Suprapubic skin (tissue), 4 donors: ENCODE measurements at regions not wholly inside any gene's neighbourhood (a gene's known extent, or its start where the extent isn't known, plus 50 kb on each side); places are given as distances from the start of the nearest gene placed in this dataset.

Source experiments
- DNase-seq, 2 donors: peaks; one replicate each; pipeline ENCODE4 v3.0.0-alpha.2; 2019; ENCODE audit warnings: low spot score in 2 of 2
- H3K27ac ChIP-seq: fragments of 200-600 bp; sonication (generic); one replicate; pipeline ENCODE4 v1.5.1; 2019
- H3K27me3 ChIP-seq: fragments of 200-600 bp; sonication (generic); one replicate; pipeline ENCODE4 v1.5.1; 2019
- H3K36me3 ChIP-seq: fragments of 200-600 bp; sonication (generic); one replicate; pipeline ENCODE4 v1.5.1; 2019
- H3K4me1 ChIP-seq: fragments of 200-600 bp; sonication (generic); one replicate; pipeline ENCODE4 v1.5.1; 2019
- H3K4me3 ChIP-seq: fragments of 200-600 bp; sonication (generic); one replicate; pipeline ENCODE4 v1.5.1; 2019; ENCODE audit warnings: mild to moderate bottlenecking
- H3K9me3 ChIP-seq: fragments of 200-600 bp; sonication (generic); one replicate; pipeline ENCODE4 v1.5.1; 2019
- EP300 ChIP-seq: sonication (generic); formaldehyde crosslinking; IDR thresholded peaks from one replicate; pipeline ENCODE4 v1.6.1; 2017; ENCODE audit warnings: antibody characterized with exemption
- POLR2A ChIP-seq, 2 donors: fragments of 450-650 bp; IDR thresholded peaks; one replicate each; pipeline ENCODE4 v1.6.1; 2017; ENCODE audit warnings: antibody characterized with exemption in 2 of 2, mild to moderate bottlenecking in 2 of 2, moderate library complexity in 2 of 2
- POLR2AphosphoS5 ChIP-seq, 3 donors: sonication (generic); formaldehyde crosslinking; IDR thresholded peaks; one replicate each; pipeline ENCODE4 v1.6.1; 2017; ENCODE audit warnings: antibody characterized with exemption in 3 of 3
- WGBS: methylation state at CpG from one replicate; pipeline ENCODE4 v1.1.5; 2018; 5-methylcytosine and 5-hydroxymethylcytosine counted together
- TF ChIP-seq, protein P1 (sequence below), 2 donors: fragments of 200-600 bp in 1 of 2; fragments of 450-650 bp in 1 of 2; sonication (generic) in 1 of 2; IDR thresholded peaks; one replicate each; pipeline ENCODE4 v1.5.1; 2016 to 2019; ENCODE audit warnings: antibody characterized with exemption in 2 of 2, mild to moderate bottlenecking in 1 of 2, moderate library complexity in 1 of 2

DNA sequence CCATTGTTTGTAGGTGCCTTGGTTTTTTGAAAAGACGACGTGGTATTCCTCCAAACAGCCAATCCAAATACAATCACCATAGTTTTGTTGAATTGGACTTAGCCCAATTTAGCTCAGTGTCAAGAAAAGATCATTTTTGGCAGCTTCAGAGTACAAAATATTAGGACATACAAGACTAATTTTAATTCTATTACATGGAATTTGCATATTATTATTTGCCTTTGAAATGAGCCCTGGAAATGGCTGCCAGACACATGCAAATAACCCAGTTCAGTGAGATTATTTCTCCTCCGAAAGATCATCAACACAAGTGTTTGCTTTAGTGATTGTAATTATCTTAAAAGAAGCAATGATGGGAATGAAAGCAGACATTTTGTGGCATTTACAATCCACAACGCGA is 89.3 kb downstream of the PLK2 start:
- Histone ChIP-seq H3K4me3 (no peak overlapping the region), H3K4me1 (no peaks in the 10 kb centered on the region), H3K36me3 (no peaks in the 10 kb centered on the region), H3K27me3 (no peaks in the 10 kb centered on the region), H3K27ac (no peak overlapping the region), H3K9me3 (no peaks in the 10 kb centered on the region)
- TF ChIP-seq EP300, result no peak
- TF ChIP-seq POLR2AphosphoS5 (IDR thresholded peaks at IDR 0.05), result no peak
- no peak for TF ChIP-seq POLR2A (IDR thresholded peaks at IDR 0.05)
- TF ChIP-seq, protein P1, sequence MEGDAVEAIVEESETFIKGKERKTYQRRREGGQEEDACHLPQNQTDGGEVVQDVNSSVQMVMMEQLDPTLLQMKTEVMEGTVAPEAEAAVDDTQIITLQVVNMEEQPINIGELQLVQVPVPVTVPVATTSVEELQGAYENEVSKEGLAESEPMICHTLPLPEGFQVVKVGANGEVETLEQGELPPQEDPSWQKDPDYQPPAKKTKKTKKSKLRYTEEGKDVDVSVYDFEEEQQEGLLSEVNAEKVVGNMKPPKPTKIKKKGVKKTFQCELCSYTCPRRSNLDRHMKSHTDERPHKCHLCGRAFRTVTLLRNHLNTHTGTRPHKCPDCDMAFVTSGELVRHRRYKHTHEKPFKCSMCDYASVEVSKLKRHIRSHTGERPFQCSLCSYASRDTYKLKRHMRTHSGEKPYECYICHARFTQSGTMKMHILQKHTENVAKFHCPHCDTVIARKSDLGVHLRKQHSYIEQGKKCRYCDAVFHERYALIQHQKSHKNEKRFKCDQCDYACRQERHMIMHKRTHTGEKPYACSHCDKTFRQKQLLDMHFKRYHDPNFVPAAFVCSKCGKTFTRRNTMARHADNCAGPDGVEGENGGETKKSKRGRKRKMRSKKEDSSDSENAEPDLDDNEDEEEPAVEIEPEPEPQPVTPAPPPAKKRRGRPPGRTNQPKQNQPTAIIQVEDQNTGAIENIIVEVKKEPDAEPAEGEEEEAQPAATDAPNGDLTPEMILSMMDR (IDR thresholded peaks at IDR 0.05), result no peak
- no peak for DNase-seq
- WGBS, result 71% methylated on average over 5 of the region's 5 CpGs

DNA sequence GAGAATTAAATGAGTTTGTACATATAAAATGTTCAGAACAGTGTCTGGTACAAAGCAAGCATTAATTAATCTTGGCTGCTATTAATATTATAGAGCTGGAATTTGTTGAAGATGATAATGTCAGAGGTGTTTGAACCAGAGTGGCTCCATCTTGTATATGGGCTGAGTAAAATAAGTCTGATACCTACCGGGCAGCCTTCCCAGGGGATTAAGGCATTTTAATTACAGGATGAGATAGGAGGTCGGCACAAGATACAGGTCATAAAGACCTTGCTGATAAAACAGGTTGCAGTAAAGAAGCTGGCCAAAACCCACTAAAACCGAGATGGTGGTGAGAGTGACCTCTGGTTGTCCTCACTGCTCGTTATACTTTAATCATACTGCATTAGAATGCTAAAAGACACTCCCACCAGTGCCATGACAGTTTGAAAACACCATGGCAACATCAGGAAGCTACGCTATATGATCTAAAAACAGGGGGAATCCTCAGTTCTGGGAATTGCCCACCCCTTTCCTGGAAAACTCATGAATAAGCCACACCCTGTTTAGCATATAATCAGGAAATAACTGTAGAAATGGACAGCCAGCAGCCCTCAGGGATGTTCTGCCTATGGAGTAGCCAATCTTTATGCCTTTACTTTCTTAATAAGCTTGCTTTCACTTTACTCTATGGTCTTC is 90.2 kb downstream of the PLK2 start:
- no peaks in the 10 kb centered on the region for H3K36me3 ChIP-seq
- H3K27me3 ChIP-seq, result no peaks in the 10 kb centered on the region
- TF ChIP-seq, protein P1 (IDR thresholded peaks at IDR 0.05), result no peak
- TF ChIP-seq EP300 (no peak), POLR2AphosphoS5 (IDR thresholded peaks at IDR 0.05) (no peak), POLR2A (IDR thresholded peaks at IDR 0.05) (no peak)
- no peak overlapping the region for H3K27ac ChIP-seq
- no peaks in the 10 kb centered on the region for H3K9me3 ChIP-seq
- no peaks in the 10 kb centered on the region for H3K4me1 ChIP-seq
- WGBS, result 74% methylated on average over 5 of the region's 5 CpGs
- no peak for DNase-seq
- H3K4me3 ChIP-seq, result no peak overlapping the region

DNA sequence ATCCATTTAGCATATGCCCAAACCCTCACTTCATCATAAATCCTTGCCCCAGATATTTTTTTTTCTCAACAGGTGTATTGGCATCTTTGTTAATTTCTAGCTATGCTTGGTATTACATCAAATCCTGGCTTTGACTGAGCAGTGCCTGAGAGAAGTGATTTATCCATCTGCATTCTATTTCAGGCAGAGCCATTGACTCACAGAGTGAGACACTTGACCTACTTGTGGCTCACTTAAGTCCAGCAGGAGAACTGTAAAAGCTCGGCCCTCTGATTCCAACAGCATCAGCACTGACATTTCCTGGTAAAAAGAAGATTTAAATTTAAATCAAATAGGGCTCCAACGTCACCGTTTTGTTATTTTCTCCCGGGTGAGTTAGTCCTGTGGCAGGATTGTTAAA is 93.4 kb downstream of the PLK2 start:
- Histone ChIP-seq H3K27ac (no peak overlapping the region), H3K4me3 (no peak overlapping the region), H3K9me3 (no peaks in the 10 kb centered on the region), H3K4me1 (no peaks in the 10 kb centered on the region), H3K36me3 (no peaks in the 10 kb centered on the region), H3K27me3 (no peaks in the 10 kb centered on the region)
- 53% methylated on average over 4 of the region's 4 CpGs for WGBS
- no peak for TF ChIP-seq POLR2A (IDR thresholded peaks at IDR 0.05)
- no peak for TF ChIP-seq POLR2AphosphoS5 (IDR thresholded peaks at IDR 0.05)
- no peak for TF ChIP-seq EP300
- TF ChIP-seq, protein P1 (IDR thresholded peaks at IDR 0.05), result no peak
- no peak for DNase-seq

DNA sequence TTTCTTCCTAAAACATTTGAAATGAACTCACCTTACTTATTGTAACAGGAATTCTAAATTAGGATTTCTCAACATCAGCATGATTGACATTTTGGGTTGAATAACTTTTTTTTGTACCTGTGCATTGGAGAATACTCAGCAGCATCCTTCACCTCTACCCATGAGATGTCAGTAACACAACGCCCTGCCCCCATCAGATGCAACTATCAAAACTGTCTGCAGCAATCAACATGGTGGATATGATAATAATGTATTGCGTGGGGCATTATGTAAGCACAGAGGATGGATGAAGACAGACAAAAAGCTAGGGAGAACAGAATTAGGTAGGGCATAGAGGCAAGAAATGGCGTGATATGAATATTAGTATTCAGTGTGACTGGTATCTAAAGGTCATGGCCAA is 94.1 kb downstream of the PLK2 start:
- DNase-seq, result no peak
- Histone ChIP-seq H3K4me1 (no peaks in the 10 kb centered on the region), H3K9me3 (no peaks in the 10 kb centered on the region), H3K4me3 (no peak overlapping the region), H3K27me3 (no peaks in the 10 kb centered on the region), H3K36me3 (no peaks in the 10 kb centered on the region), H3K27ac (no peak overlapping the region)
- TF ChIP-seq EP300 (no peak), POLR2AphosphoS5 (IDR thresholded peaks at IDR 0.05) (no peak), POLR2A (IDR thresholded peaks at IDR 0.05) (no peak)
- TF ChIP-seq, protein P1 (IDR thresholded peaks at IDR 0.05), result no peak
- WGBS, result 85% methylated on average over 3 of the region's 3 CpGs

DNA sequence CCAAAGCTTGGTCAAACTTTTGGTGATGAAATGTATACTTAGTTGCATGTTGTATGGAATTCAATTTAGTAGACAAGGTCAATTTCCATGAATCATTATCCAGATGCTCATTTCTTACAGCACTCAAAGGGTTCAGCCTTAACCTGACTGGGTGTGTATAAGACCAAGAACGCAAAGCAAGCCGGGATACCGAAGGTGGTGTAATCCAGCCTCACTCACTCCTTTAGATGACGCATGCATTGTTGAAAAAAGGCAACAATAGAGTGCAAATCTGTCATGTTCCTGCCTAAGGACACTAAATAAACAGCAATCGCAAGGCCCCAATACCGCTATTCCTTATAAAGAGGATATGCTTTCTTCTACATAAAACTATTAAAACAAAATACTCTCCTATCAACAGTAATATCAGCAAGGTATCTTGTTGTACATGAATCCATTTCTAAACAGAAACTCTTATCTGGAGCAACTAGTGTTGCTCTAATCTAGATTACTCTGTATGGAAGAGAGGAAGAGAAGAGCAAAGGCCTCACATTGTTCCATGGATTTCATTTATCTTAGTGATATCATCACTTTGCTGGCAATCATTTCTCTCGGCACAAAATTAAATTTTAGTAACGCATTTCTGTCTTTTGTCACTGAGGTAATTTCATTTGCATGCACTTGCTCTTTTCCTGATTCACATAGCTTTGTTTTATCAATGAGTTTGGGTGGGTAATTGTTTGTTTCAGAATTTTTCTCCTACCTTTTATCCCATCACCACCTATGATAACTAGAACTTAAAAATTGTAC is 96.2 kb downstream of the PLK2 start:
- no peak overlapping the region for H3K4me3 ChIP-seq
- no peak for DNase-seq

More for the DNA sequence above, 96.2 kb downstream of the PLK2 start:
- Histone ChIP-seq H3K27me3 (no peaks in the 10 kb centered on the region), H3K36me3 (no peaks in the 10 kb centered on the region), H3K27ac (no peak overlapping the region), H3K4me1 (no peaks in the 10 kb centered on the region), H3K9me3 (no peaks in the 10 kb centered on the region)
- TF ChIP-seq, protein P1 (IDR thresholded peaks at IDR 0.05), result no peak
- TF ChIP-seq EP300 (no peak), POLR2AphosphoS5 (IDR thresholded peaks at IDR 0.05) (no peak), POLR2A (IDR thresholded peaks at IDR 0.05) (no peak)
- 92% methylated on average over 8 of the region's 8 CpGs for WGBS
